Upper lobe of right lung (tissue), 1 donor: ENCODE measurements at regions not wholly inside any gene's neighbourhood (a gene's known extent, or its start where the extent isn't known, plus 50 kb on each side); places are given as distances from the start of the nearest gene placed in this dataset.

Experiments used
- ATAC-seq: fragments of 200-7000 bp; cut with Tn5 transposase; one replicate; pipeline ENCODE4 v1.9.1; 2020; ENCODE audit warnings: mild to moderate bottlenecking, moderate library complexity
- DNase-seq: peaks from one replicate; pipeline ENCODE4 v3.0.0-alpha.2; 2020
- H3K27ac ChIP-seq: fragments of 200-600 bp; one replicate; pipeline ENCODE4 v1.8.0; 2022
- H3K27me3 ChIP-seq: fragments of 200-600 bp; one replicate; pipeline ENCODE4 v1.8.0; 2022; ENCODE audit warnings: mild to moderate bottlenecking
- H3K36me3 ChIP-seq: fragments of 200-600 bp; one replicate; pipeline ENCODE4 v1.8.0; 2022
- H3K4me1 ChIP-seq: fragments of 200-600 bp; one replicate; pipeline ENCODE4 v1.8.0; 2022
- H3K4me3 ChIP-seq: fragments of 200-600 bp; one replicate; pipeline ENCODE4 v1.8.0; 2022; ENCODE audit warnings: mild to moderate bottlenecking
- H3K9me3 ChIP-seq: fragments of 200-600 bp; one replicate; pipeline ENCODE4 v1.8.0; 2022
- intact Hi-C: fragments of 100-400 bp; cut with DNase I; formaldehyde crosslinking; loops from one replicate; pipeline ENCODE4 v1.11.0; 2022
- TF ChIP-seq, protein P1 (sequence below): fragments of 200-600 bp; IDR thresholded peaks from one replicate; pipeline ENCODE4 v1.8.0; 2022; ENCODE audit warnings: antibody characterized with exemption
- donor health status: DM: no; HTN: yes; CAD: no; lungs with severe emphysema.

DNA sequence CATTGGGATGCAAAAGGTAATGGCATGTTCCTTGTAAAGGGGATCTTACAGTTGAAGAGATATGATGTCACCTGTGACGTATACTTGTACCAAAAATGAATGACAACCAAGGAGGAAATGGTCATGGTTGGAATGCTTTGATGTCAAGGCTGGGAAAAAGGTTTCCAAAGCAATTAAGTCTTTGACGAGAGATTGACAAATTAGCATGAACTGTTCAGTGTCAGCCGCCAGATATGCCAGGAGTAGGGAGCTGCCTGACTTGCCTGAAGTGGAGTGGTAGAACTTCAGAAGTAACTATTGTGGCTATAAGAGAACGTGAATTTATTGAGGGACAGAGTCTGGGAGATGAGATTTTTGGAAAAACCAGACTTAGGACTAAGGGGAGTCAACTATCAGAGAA, 88.1 kb downstream of the SEPTIN7 start:
- TF ChIP-seq, protein P1, sequence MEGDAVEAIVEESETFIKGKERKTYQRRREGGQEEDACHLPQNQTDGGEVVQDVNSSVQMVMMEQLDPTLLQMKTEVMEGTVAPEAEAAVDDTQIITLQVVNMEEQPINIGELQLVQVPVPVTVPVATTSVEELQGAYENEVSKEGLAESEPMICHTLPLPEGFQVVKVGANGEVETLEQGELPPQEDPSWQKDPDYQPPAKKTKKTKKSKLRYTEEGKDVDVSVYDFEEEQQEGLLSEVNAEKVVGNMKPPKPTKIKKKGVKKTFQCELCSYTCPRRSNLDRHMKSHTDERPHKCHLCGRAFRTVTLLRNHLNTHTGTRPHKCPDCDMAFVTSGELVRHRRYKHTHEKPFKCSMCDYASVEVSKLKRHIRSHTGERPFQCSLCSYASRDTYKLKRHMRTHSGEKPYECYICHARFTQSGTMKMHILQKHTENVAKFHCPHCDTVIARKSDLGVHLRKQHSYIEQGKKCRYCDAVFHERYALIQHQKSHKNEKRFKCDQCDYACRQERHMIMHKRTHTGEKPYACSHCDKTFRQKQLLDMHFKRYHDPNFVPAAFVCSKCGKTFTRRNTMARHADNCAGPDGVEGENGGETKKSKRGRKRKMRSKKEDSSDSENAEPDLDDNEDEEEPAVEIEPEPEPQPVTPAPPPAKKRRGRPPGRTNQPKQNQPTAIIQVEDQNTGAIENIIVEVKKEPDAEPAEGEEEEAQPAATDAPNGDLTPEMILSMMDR, result no peak
- ATAC-seq (no peak), DNase-seq (no peak)
- H3K36me3 ChIP-seq, result peaks cover 21% of the 10 kb centered on the region
- no peak overlapping the region for H3K27ac ChIP-seq
- no peaks in the 10 kb centered on the region for H3K9me3 ChIP-seq
- no peaks in the 10 kb centered on the region for H3K27me3 ChIP-seq
- no peak overlapping the region for H3K4me3 ChIP-seq
- intact Hi-C loops, result no loop called here
- no peaks in the 10 kb centered on the region for H3K4me1 ChIP-seq

DNA sequence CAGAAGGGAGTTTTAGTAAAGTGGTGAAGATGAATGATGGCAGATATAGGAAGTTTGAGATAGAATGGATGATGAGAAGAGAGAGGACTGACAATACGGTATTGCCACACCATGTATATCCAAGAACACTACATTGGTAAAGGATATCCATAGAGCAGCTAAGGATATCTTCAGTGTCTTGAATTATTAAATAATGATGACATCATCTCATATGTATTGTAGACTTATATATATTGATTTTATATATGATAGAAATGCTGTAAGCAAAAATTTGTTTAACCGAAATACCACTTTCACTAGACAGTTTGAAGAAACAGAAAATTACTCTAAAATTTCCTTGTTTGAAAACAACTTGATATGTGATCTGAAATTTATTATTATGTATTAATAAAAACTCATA, 89.0 kb downstream of the SEPTIN7 start:
- Histone ChIP-seq H3K27me3 (no peaks in the 10 kb centered on the region), H3K4me3 (no peak overlapping the region), H3K36me3 (peaks cover 16% of the 10 kb centered on the region), H3K27ac (no peak overlapping the region), H3K4me1 (no peaks in the 10 kb centered on the region), H3K9me3 (no peaks in the 10 kb centered on the region)
- TF ChIP-seq, protein P1, result no peak
- ATAC-seq (no peak), DNase-seq (no peak)
- intact Hi-C loops, result no loop called here

DNA sequence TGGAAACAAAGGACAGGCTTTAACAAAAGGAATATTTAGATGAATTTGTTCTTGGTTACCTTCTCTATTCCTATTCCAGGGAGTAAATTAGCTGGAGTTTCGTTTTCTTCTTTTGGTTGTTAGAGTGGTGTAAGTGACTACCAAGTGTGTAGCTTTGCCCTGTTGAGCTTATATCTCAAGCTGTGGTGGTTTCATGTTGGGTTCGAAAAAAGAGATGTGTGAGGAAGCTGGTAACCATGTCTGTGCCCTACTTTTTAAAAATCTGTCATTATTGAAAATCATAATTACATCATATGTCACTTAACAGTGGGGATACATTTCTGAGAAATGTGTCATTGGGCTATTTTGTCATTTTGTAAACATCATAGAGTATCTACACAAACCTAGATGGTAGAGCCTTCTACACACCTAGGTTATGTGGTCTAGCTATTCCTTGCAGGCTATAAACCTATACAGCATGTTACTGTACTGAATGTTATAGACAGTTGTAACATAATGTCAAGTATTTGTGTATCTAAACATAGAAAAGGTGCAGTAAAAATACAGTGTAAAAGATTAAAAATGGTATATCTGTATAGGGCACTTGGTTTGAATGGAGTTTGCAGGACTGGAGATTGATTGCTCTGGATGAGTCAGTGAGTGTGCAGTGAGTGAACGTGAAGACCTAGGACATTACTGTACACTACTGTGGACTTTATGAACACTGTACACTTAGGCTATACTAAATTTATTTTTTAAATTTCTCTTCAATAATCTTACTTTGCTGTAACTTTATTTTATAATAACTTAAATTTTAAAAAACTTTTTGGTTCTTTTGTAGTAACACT, 90.4 kb downstream of the SEPTIN7 start:
- ATAC-seq, result no peak
- no peaks in the 10 kb centered on the region for H3K27me3 ChIP-seq

DNA sequence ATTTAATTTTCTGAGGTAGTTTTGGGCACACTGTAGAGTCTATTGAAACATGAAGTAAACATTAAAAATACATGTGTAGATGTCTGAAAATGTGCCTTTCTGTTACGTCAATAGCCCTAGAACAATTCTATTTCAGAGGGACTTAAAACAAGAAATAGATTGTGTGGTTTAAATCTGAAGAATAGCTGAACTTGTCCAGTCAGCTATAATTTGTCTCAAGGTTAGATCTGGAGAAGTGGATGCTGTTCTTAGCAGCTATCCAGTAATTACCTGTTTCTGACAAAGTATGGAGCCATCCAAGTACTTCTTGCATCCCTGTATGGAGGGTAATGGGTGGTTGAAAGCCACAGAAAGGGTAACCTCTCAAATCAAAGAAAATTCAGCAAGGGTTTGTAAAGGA, 92.8 kb downstream of the SEPTIN7 start:
- Histone ChIP-seq H3K36me3 (peaks cover 13% of the 10 kb centered on the region), H3K9me3 (no peaks in the 10 kb centered on the region), H3K27me3 (no peaks in the 10 kb centered on the region), H3K4me1 (no peaks in the 10 kb centered on the region), H3K27ac (no peak overlapping the region), H3K4me3 (no peak overlapping the region)
- TF ChIP-seq, protein P1, result no peak
- no peak for DNase-seq
- intact Hi-C loops, result no loop called here
- no peak for ATAC-seq

More for the DNA sequence above, 90.4 kb downstream of the SEPTIN7 start:
- Histone ChIP-seq H3K36me3 (peaks cover 9% of the 10 kb centered on the region), H3K9me3 (no peaks in the 10 kb centered on the region), H3K27ac (no peak overlapping the region), H3K4me1 (no peaks in the 10 kb centered on the region), H3K4me3 (no peak overlapping the region)
- TF ChIP-seq, protein P1, result no peak
- intact Hi-C loops, result no loop called here
- DNase-seq, result no peak

DNA sequence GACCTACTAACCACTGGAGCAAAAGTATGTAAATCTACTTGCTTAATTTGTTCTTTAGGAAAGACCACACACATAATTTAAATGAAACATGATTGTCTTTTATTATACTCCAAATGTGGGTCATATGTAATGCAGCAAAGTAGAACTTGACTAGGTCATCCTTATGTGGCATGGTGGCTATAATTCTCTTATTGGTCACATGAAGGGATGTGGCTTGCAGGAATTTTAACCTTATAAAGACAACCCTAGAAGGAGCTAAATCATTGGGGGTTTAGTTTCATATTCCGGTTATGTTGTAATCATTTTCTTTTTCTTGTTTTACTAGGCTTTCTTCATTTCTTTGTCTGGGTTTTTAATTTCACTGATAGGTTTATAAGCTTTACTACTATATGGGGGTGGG, 93.9 kb downstream of the SEPTIN7 start:
- intact Hi-C loops, result no loop called here
- peaks cover 23% of the 10 kb centered on the region for H3K36me3 ChIP-seq
- H3K4me3 ChIP-seq, result no peak overlapping the region

More for the DNA sequence above, 93.9 kb downstream of the SEPTIN7 start:
- H3K9me3 ChIP-seq, result no peaks in the 10 kb centered on the region
- ATAC-seq (no peak), DNase-seq (no peak)
- TF ChIP-seq, protein P1, result no peak
- H3K27me3 ChIP-seq, result no peaks in the 10 kb centered on the region
- H3K27ac ChIP-seq, result no peak overlapping the region
- no peaks in the 10 kb centered on the region for H3K4me1 ChIP-seq
